Right lobe of liver (tissue), 6 donors: ENCODE measurements at regions not wholly inside any gene's neighbourhood (a gene's known extent, or its start where the extent isn't known, plus 50 kb on each side); places are given as distances from the start of the nearest gene placed in this dataset.

Experiments
- ATAC-seq, 4 donors: fragments of 200-7000 bp; cut with Tn5 transposase; one replicate each; pipeline ENCODE4 v1.9.1; 2020; ENCODE audit warnings: mild to moderate bottlenecking in 4 of 4, moderate library complexity in 4 of 4
- DNase-seq, 3 donors: peaks; one replicate each; pipeline ENCODE4 v3.0.0-alpha.2; 2020
- H3K27ac ChIP-seq, 3 donors: fragments of 200-600 bp; one replicate each; pipeline ENCODE4 v1.8.0; 2022
- H3K27me3 ChIP-seq, 2 donors: fragments of 200-600 bp; one replicate each; pipeline ENCODE4 v1.8.0; 2022
- H3K36me3 ChIP-seq, 4 donors: fragments of 200-600 bp; sonication (generic) in 1 of 4; one replicate each; pipeline versions ENCODE4 v1.5.1 to v1.8.0; 2017 to 2022; ENCODE audit warnings: control low read depth in 1 of 4
- H3K4me1 ChIP-seq, 4 donors: fragments of 200-600 bp; sonication (generic) in 1 of 4; one replicate each; pipeline versions ENCODE4 v1.5.1 to v1.8.0; 2017 to 2022; ENCODE audit warnings: control low read depth in 1 of 4
- H3K4me3 ChIP-seq, 3 donors: fragments of 200-600 bp; one replicate each; pipeline ENCODE4 v1.8.0; 2022
- H3K9me3 ChIP-seq, 4 donors: fragments of 200-600 bp; sonication (generic) in 1 of 4; one replicate each; pipeline versions ENCODE4 v1.5.1 to v1.8.0; 2017 to 2022; ENCODE audit warnings: control low read depth in 1 of 4
- CTCF ChIP-seq, 4 donors: fragments of 200-600 bp in 3 of 4; fragments of 450-650 bp in 1 of 4; IDR thresholded peaks; one replicate each; pipeline versions ENCODE4 v1.5.1 to v1.8.0; 2016 to 2022; ENCODE audit warnings: antibody characterized with exemption in 4 of 4, mild to moderate bottlenecking in 2 of 4
- POLR2A ChIP-seq: fragments of 450-650 bp; IDR thresholded peaks from one replicate; pipeline ENCODE4 v1.6.1; 2017; ENCODE audit warnings: antibody characterized with exemption, mild to moderate bottlenecking
- WGBS: methylation state at CpG from one replicate; pipeline ENCODE4 v1.1.6; 2018; ENCODE audit warnings: low coverage, low lambda C conversion rate; ENCODE audit not compliant: insufficient coverage; ENCODE audit errors: missing lambda C conversion rate; 5-methylcytosine and 5-hydroxymethylcytosine counted together
- intact Hi-C, 2 donors: fragments of 100-400 bp; cut with DNase I; formaldehyde crosslinking; loops; one replicate each; pipeline versions ENCODE4 v1.11.2 to v1.14.1; 2022
- donor health status: DM: no; HTN: yes; CAD: no.
- donor health status: DM: no; HTN: no; CAD: no.
- donor health status: DM: no; HTN: no; CAD: no.
- donor health status: DM: no; HTN: yes; CAD: no.
- donor health status: DM: no; HTN: yes; CAD: no.

- intact Hi-C loops: no loop called here
- Histone ChIP-seq H3K27ac (no peak overlapping the region), H3K9me3 (no peaks in the 10 kb centered on the region), H3K4me1 (no peaks in the 10 kb centered on the region), H3K27me3 (no peaks in the 10 kb centered on the region), H3K4me3 (no peak overlapping the region), H3K36me3 (no peaks in the 10 kb centered on the region)
- ATAC-seq (no peak), DNase-seq (no peak)
- WGBS: 61% methylated on average over 2 of the region's 2 CpGs
- TF ChIP-seq POLR2A: no peak
- no peak for TF ChIP-seq CTCF (IDR thresholded peaks at IDR 0.05)
These were observed 243.5 kb downstream of the ANAPC1 start for GRCh38 chr2:111640480-111640879.

- Histone ChIP-seq H3K36me3 (no peaks in the 10 kb centered on the region), H3K27me3 (no peaks in the 10 kb centered on the region), H3K9me3 (no peaks in the 10 kb centered on the region), H3K27ac (no peak overlapping the region), H3K4me1 (no peaks in the 10 kb centered on the region), H3K4me3 (no peak overlapping the region)
- TF ChIP-seq CTCF (IDR thresholded peaks at IDR 0.05) (no peak), POLR2A (no peak)
- intact Hi-C loops: no loop called here
- WGBS: 40% methylated on average over 1 of the region's 2 CpGs
- ATAC-seq: peak in 3 of 4 donors; percentile 20 to 67 (median 32)
- DNase-seq: no peak
These were observed 241.2 kb downstream of the ANAPC1 start for GRCh38 chr2:111642586-111643327.

GRCh38 chr2:111643759-111644158, 240.2 kb downstream of the ANAPC1 start:
- no peaks in the 10 kb centered on the region for H3K36me3 ChIP-seq
- no CpG with 5 or more reads among the region's 1 CpG for WGBS
- intact Hi-C loops: no loop called here
- TF ChIP-seq CTCF (IDR thresholded peaks at IDR 0.05) (no peak), POLR2A (no peak)
- no peaks in the 10 kb centered on the region for H3K9me3 ChIP-seq
- no peak overlapping the region for H3K4me3 ChIP-seq
- H3K27me3 ChIP-seq: no peaks in the 10 kb centered on the region
- ATAC-seq: no peak
- H3K27ac ChIP-seq: no peak overlapping the region
- DNase-seq: no peak
- H3K4me1 ChIP-seq: no peaks in the 10 kb centered on the region

- TF ChIP-seq CTCF (IDR thresholded peaks at IDR 0.05): no peak
- TF ChIP-seq POLR2A: no peak
- WGBS: 72% methylated on average over 3 of the region's 3 CpGs
- no peak for DNase-seq
- Histone ChIP-seq H3K4me1 (no peaks in the 10 kb centered on the region), H3K4me3 (no peak overlapping the region), H3K9me3 (no peaks in the 10 kb centered on the region), H3K27me3 (no peaks in the 10 kb centered on the region), H3K27ac (no peak overlapping the region), H3K36me3 (no peaks in the 10 kb centered on the region)
- no peak for ATAC-seq
- intact Hi-C loops: no loop called here
These were observed 236.6 kb downstream of the ANAPC1 start for GRCh38 chr2:111647359-111647758.
